Gastrocnemius medialis (tissue), 4 donors: ENCODE measurements at regions not wholly inside any gene's neighbourhood (a gene's known extent, or its start where the extent isn't known, plus 50 kb on each side); places are given as distances from the start of the nearest gene placed in this dataset.

Experiments used
- ATAC-seq, 2 donors: fragments of 150-250 bp; one replicate each; pipeline ENCODE4 v1.9.1; 2016
- DNase-seq, 2 donors: peaks; one replicate each; pipeline ENCODE4 v3.0.0-alpha.2; 2019
- H3K27ac ChIP-seq, 4 donors: fragments of 200-600 bp; sonication (generic); 1 replicate in 1 of 4; 2 replicates in 3 of 4; pipeline ENCODE4 v1.5.1; 2016 to 2018; ENCODE audit warnings: mild to moderate bottlenecking in 2 of 4, moderate library complexity in 1 of 4
- H3K27me3 ChIP-seq, 3 donors: fragments of 200-600 bp; sonication (generic) in 2 of 3; 1 replicate in 1 of 3; 2 replicates in 2 of 3; pipeline versions ENCODE4 v1.5.1 to v1.6.0; 2016 to 2019; ENCODE audit warnings: mild to moderate bottlenecking in 1 of 3, moderate library complexity in 1 of 3
- H3K36me3 ChIP-seq, 2 donors: fragments of 200-600 bp; sonication (generic) in 1 of 2; one replicate each; pipeline ENCODE4 v1.5.1; 2017 to 2018
- H3K4me1 ChIP-seq, 2 donors: fragments of 200-600 bp; sonication (generic) in 1 of 2; one replicate each; pipeline ENCODE4 v1.5.1; 2016 to 2017; ENCODE audit warnings: mild to moderate bottlenecking in 2 of 2
- H3K4me3 ChIP-seq, 4 donors: fragments of 200-600 bp; sonication (generic) in 3 of 4; 1 replicate in 1 of 4; 2 replicates in 3 of 4; pipeline ENCODE4 v1.5.1; 2016 to 2019; ENCODE audit warnings: mild to moderate bottlenecking in 2 of 4
- H3K9me3 ChIP-seq, 3 donors: fragments of 200-600 bp; sonication (generic) in 2 of 3; 1 replicate in 1 of 3; 2 replicates in 2 of 3; pipeline ENCODE4 v1.5.1; 2016 to 2019
- CTCF ChIP-seq, 5 experiments: fragments of 450-650 bp in 3 of 5; fragments of 200-600 bp in 2 of 5; sonication (generic) in 2 of 5; IDR thresholded peaks in 4 of 5; conservative IDR thresholded peaks in 1 of 5; 1 replicate in 4 of 5; 2 replicates in 1 of 5; pipeline ENCODE4 v1.5.1; 2016 to 2019; ENCODE audit warnings: antibody characterized with exemption in 5 of 5, mild to moderate bottlenecking in 3 of 5, moderate library complexity in 3 of 5
- POLR2A ChIP-seq, 2 donors: fragments of 450-650 bp; IDR thresholded peaks; one replicate each; pipeline ENCODE4 v1.6.1; 2017; ENCODE audit warnings: antibody characterized with exemption in 2 of 2, mild to moderate bottlenecking in 2 of 2, moderate library complexity in 2 of 2
- in situ Hi-C, 4 donors: fragments of 200-750 bp; cut with MboI; loops; one replicate each; pipeline versions ENCODE4 v1.15.0 to v1.8.0; 2017; ENCODE audit warnings: low sequenced_read_pairs in 4 of 4
- intact Hi-C: fragments of 100-400 bp; cut with DNase I; formaldehyde crosslinking; loops from one replicate; pipeline ENCODE4 v1.15.1; 2023; ENCODE audit warnings: low total_unique reads

- in situ Hi-C loops, result no loop called here
These were observed 160.5 kb upstream of the GHITM start for GRCh38 chr10:83978681-83979383.

GRCh38 chr10:83982812-83983211 lies 156.5 kb upstream of the GHITM start:
- H3K9me3 ChIP-seq, result no peaks in the 10 kb centered on the region
- H3K4me1 ChIP-seq, result no peaks in the 10 kb centered on the region
- in situ Hi-C loops, result no loop called here
- intact Hi-C loops, result no loop called here
- H3K27ac ChIP-seq, result no peak overlapping the region
- DNase-seq (no peak), ATAC-seq (no peak)
- H3K4me3 ChIP-seq, result no peak overlapping the region
- no peaks in the 10 kb centered on the region for H3K36me3 ChIP-seq
- TF ChIP-seq POLR2A (IDR thresholded peaks at IDR 0.05) (no peak), CTCF (IDR thresholded peaks at IDR 0.05 in 4 of 5, conservative IDR thresholded peaks at IDR 0.05 in 1 of 5) (no peak)
- H3K27me3 ChIP-seq, result no peaks in the 10 kb centered on the region

More at GRCh38 chr10:83978681-83979383, 160.5 kb upstream of the GHITM start:
- Histone ChIP-seq H3K9me3 (no peaks in the 10 kb centered on the region), H3K4me1 (no peaks in the 10 kb centered on the region), H3K27ac (no peak overlapping the region), H3K27me3 (no peaks in the 10 kb centered on the region), H3K4me3 (no peak overlapping the region), H3K36me3 (no peaks in the 10 kb centered on the region)
- no peak for ATAC-seq
- TF ChIP-seq CTCF (IDR thresholded peaks at IDR 0.05 in 4 of 5, conservative IDR thresholded peaks at IDR 0.05 in 1 of 5) (no peak), POLR2A (IDR thresholded peaks at IDR 0.05) (no peak)
- intact Hi-C loops, result no loop called here
- no peak for DNase-seq

GRCh38 chr10:83983578-83984255 lies 155.6 kb upstream of the GHITM start:
- Histone ChIP-seq H3K27ac (no peak overlapping the region), H3K9me3 (no peaks in the 10 kb centered on the region), H3K27me3 (no peaks in the 10 kb centered on the region), H3K4me1 (no peaks in the 10 kb centered on the region), H3K36me3 (no peaks in the 10 kb centered on the region), H3K4me3 (no peak overlapping the region)
- TF ChIP-seq POLR2A (IDR thresholded peaks at IDR 0.05), result no peak
- TF ChIP-seq CTCF (IDR thresholded peaks at IDR 0.05 in 4 of 5, conservative IDR thresholded peaks at IDR 0.05 in 1 of 5), result no peak
- ATAC-seq (no peak), DNase-seq (no peak)
- intact Hi-C loops (no loop called here), in situ Hi-C loops (no loop called here)

- no peaks in the 10 kb centered on the region for H3K27me3 ChIP-seq
- H3K4me1 ChIP-seq, result no peaks in the 10 kb centered on the region
- in situ Hi-C loops, result no loop called here
- no peak overlapping the region for H3K27ac ChIP-seq
- intact Hi-C loops, result no loop called here
- no peaks in the 10 kb centered on the region for H3K9me3 ChIP-seq
- TF ChIP-seq POLR2A (IDR thresholded peaks at IDR 0.05), result no peak
- TF ChIP-seq CTCF (IDR thresholded peaks at IDR 0.05 in 4 of 5, conservative IDR thresholded peaks at IDR 0.05 in 1 of 5), result no peak
- H3K36me3 ChIP-seq, result no peaks in the 10 kb centered on the region
- H3K4me3 ChIP-seq, result no peak overlapping the region
- DNase-seq, result no peak
- no peak for ATAC-seq
These were observed 155.1 kb upstream of the GHITM start for GRCh38 chr10:83984256-83984640.
